IMR-90 (cell line): ENCODE measurements at regions not wholly inside any gene's neighbourhood (a gene's known extent, or its start where the extent isn't known, plus 50 kb on each side); places are given as distances from the start of the nearest gene placed in this dataset.

Experiments used
- ATAC-seq: fragments of 200-7000 bp; cut with Tn5 transposase; 2 replicates; pipeline ENCODE4 v1.9.1; 2020; ENCODE audit warnings: low read depth, mild to moderate bottlenecking, moderate library complexity
- BruUV-seq: library from RNA; stranded (reverse); fragments of 400-500 nt; replicated peaks from 2 replicates; lab custom pipeline; 2021; lab: Mats Ljungman, UMichigan
- CTCF ChIA-PET: fragments of 300-600 bp; formaldehyde crosslinking; extraction: SDS; loops from one replicate; lab custom pipeline; 2021; ENCODE audit warnings: antibody characterized with exemption; lab: Yijun Ruan, JAX
- POLR2A ChIA-PET: fragments of 300-600 bp; sonication (Branson Sonifier 250); formaldehyde crosslinking; loops from one replicate; lab custom pipeline; 2022; ENCODE audit warnings: antibody characterized with exemption; ENCODE audit not compliant: unreplicated experiment; lab: Charles Lee
- DNase-seq: peaks from one replicate; pipeline ENCODE4 v3.0.0; 2013
- H2AFZ ChIP-seq: replicated peaks from 2 replicates; pipeline ENCODE3; 2013; ENCODE audit warnings: low read length, mild to moderate bottlenecking; ENCODE audit not compliant: poor library complexity
- H2AK5ac ChIP-seq: 2 replicates; pipeline ENCODE4 v1.6.1; 2013; ENCODE audit warnings: low read depth, low read length, inconsistent platforms
- H2AK9ac ChIP-seq: replicated peaks from 2 replicates; pipeline ENCODE3; 2013; ENCODE audit warnings: mild to moderate bottlenecking, low read depth, low read length, moderate library complexity; ENCODE audit not compliant: poor library complexity
- H2BK120ac ChIP-seq: 2 replicates; pipeline ENCODE4 v1.6.1; 2013; ENCODE audit warnings: low read depth, low read length, inconsistent platforms
- H2BK15ac ChIP-seq: 3 replicates; pipeline ENCODE4 v1.6.1; 2013; ENCODE audit warnings: low read depth, low read length, inconsistent platforms
- H2BK20ac ChIP-seq: 2 replicates; pipeline ENCODE4 v1.6.1; 2013; ENCODE audit warnings: low read depth, mild to moderate bottlenecking, inconsistent platforms, low read length, moderate library complexity
- H2BK5ac ChIP-seq: 2 replicates; pipeline ENCODE4 v1.6.1; 2013; ENCODE audit warnings: mild to moderate bottlenecking, low read depth, low read length, inconsistent platforms; ENCODE audit not compliant: poor library complexity, severe bottlenecking
- H3K14ac ChIP-seq: replicated peaks from 2 replicates; pipeline ENCODE4 v1.6.1; 2013; ENCODE audit warnings: low read depth, low read length, inconsistent platforms
- H3K18ac ChIP-seq: 2 replicates; pipeline ENCODE4 v1.6.1; 2013; ENCODE audit warnings: low read depth, low read length, control low read depth
- H3K23ac ChIP-seq: 2 replicates; pipeline ENCODE4 v1.6.1; 2013; ENCODE audit warnings: low read depth, low read length, inconsistent platforms
- H3K27ac ChIP-seq: 2 replicates; pipeline ENCODE4 v1.5.1; 2013; ENCODE audit warnings: mild to moderate bottlenecking, control low read depth, low read length; ENCODE audit not compliant: insufficient read depth
- H3K27me3 ChIP-seq: 2 replicates; pipeline ENCODE4 v1.6.1; 2013; ENCODE audit warnings: low read length; ENCODE audit not compliant: control insufficient read depth, insufficient read depth
- H3K36me3 ChIP-seq: 2 replicates; pipeline ENCODE4 v1.6.1; 2013; ENCODE audit warnings: low read length, mixed read lengths; ENCODE audit not compliant: control insufficient read depth, insufficient read depth
- H3K4ac ChIP-seq: 2 replicates; pipeline ENCODE4 v1.6.1; 2013; ENCODE audit warnings: low read depth, low read length, inconsistent platforms
- H3K4me1 ChIP-seq: 2 replicates; pipeline ENCODE4 v1.6.1; 2013; ENCODE audit warnings: low read length, mixed read lengths; ENCODE audit not compliant: control insufficient read depth, insufficient read depth
- H3K4me2 ChIP-seq: 2 replicates; pipeline ENCODE4 v1.6.1; 2013; ENCODE audit warnings: low read depth, mild to moderate bottlenecking, control low read depth, low read length, moderate library complexity
- H3K4me3 ChIP-seq: 2 replicates; pipeline ENCODE4 v1.5.1; 2013; ENCODE audit warnings: low read depth, mild to moderate bottlenecking, control low read depth, low read length, moderate library complexity; ENCODE audit not compliant: insufficient read depth
- H3K56ac ChIP-seq: 2 replicates; pipeline ENCODE4 v1.6.1; 2013; ENCODE audit warnings: low read length, inconsistent platforms; ENCODE audit not compliant: insufficient read depth; ENCODE audit errors: extremely low read depth
- H3K79me1 ChIP-seq, 2 experiments: 2 replicates each; pipeline ENCODE4 v1.6.1; 2013; ENCODE audit warnings: low read length in 2 of 2, inconsistent platforms in 1 of 2, low read depth in 1 of 2
- H3K9ac ChIP-seq: 2 replicates; pipeline ENCODE4 v1.6.1; 2013; ENCODE audit warnings: low read depth, low read length, control low read depth
- H3K9me1 ChIP-seq: 2 replicates; pipeline ENCODE4 v1.6.1; 2013; ENCODE audit warnings: low read length, inconsistent platforms; ENCODE audit not compliant: insufficient read depth
- H3K9me3 ChIP-seq: 2 replicates; pipeline ENCODE4 v1.6.1; 2013; ENCODE audit warnings: low read length; ENCODE audit not compliant: control insufficient read depth, insufficient read depth
- H4K20me1 ChIP-seq: 2 replicates; pipeline ENCODE4 v1.6.1; 2013; ENCODE audit warnings: low read length, inconsistent platforms; ENCODE audit not compliant: insufficient read depth
- H4K5ac ChIP-seq: 2 replicates; pipeline ENCODE4 v1.6.1; 2013; ENCODE audit warnings: mild to moderate bottlenecking, low read depth, low read length, control low read depth
- H4K8ac ChIP-seq, 2 experiments: 2 replicates each; pipeline ENCODE4 v1.6.1; 2013; ENCODE audit warnings: low read depth in 2 of 2, low read length in 2 of 2, control low read depth in 1 of 2, inconsistent platforms in 1 of 2
- H4K91ac ChIP-seq: 2 replicates; pipeline ENCODE4 v1.6.1; 2013; ENCODE audit warnings: low read depth, low read length, inconsistent platforms; ENCODE audit not compliant: insufficient read depth
- BHLHE40 ChIP-seq: fragments of 150-350 bp; IDR thresholded peaks from 2 replicates; pipeline ENCODE4 v1.6.1; 2016; ENCODE audit warnings: mild to moderate bottlenecking, low read depth, low read length
- FOS ChIP-seq: fragments of 150-350 bp; IDR thresholded peaks from 2 replicates; pipeline ENCODE4 v1.6.1; 2016; ENCODE audit warnings: low read depth, low read length
- MXI1 ChIP-seq: IDR thresholded peaks from 2 replicates; pipeline ENCODE4 v1.6.1; 2012; ENCODE audit warnings: low read depth, mild to moderate bottlenecking, low read length, moderate library complexity, borderline replicate concordance
- NFE2L2 ChIP-seq: fragments of 150-350 bp; IDR thresholded peaks from 2 replicates; pipeline ENCODE4 v1.6.1; 2016; ENCODE audit warnings: low read depth, mild to moderate bottlenecking, low read length
- POLR2A ChIP-seq: IDR thresholded peaks from 2 replicates; pipeline ENCODE4 v1.6.1; 2012; ENCODE audit warnings: mild to moderate bottlenecking, low read depth, low read length
- RCOR1 ChIP-seq: IDR thresholded peaks from 2 replicates; pipeline ENCODE4 v1.6.1; 2012; ENCODE audit warnings: mild to moderate bottlenecking, low read length, improper control_type of control experiment; ENCODE audit not compliant: insufficient replicate concordance
- SMC3 ChIP-seq: fragments of 150-350 bp; IDR thresholded peaks from 2 replicates; pipeline ENCODE4 v1.6.1; 2016; ENCODE audit warnings: low read depth, mild to moderate bottlenecking, antibody characterized with exemption, low read length, moderate library complexity
- WGBS, 2 experiments: methylation state at CpG; one replicate each; pipeline versions ENCODE4 v1.1.5 to v1.1.7; 2013; ENCODE audit warnings: missing lambda C conversion rate in 2 of 2; ENCODE audit not compliant: insufficient read length in 1 of 2; ENCODE audit errors: extremely low coverage in 2 of 2; 5-methylcytosine and 5-hydroxymethylcytosine counted together
- dilution Hi-C: fragments of 300-500 bp; cut with HindIII; formaldehyde crosslinking; loops from one replicate; pipeline ENCODE4 v1.14.3; 2018; ENCODE audit warnings: low sequenced_read_pairs; ENCODE audit not compliant: unreplicated experiment
- in situ Hi-C: fragments of 300-500 bp; cut with MboI; formaldehyde crosslinking; loops from 3 replicates; pipeline ENCODE4 v1.14.3; 2019; ENCODE audit warnings: low sequenced_read_pairs, inconsistent platforms, mixed read lengths
- intact Hi-C: fragments of 100-400 bp; cut with micrococcal nuclease; formaldehyde crosslinking; loops from 2 replicates; pipeline ENCODE4 v1.10.0; 2022
- TF ChIP-seq, protein P1 (sequence below): conservative IDR thresholded peaks from 2 replicates; pipeline ENCODE4 v1.5.1; 2012; ENCODE audit warnings: mild to moderate bottlenecking, low read depth, low read length, improper control_type of control experiment
- TF ChIP-seq, protein P2 (sequence below): fragments of 150-350 bp; IDR thresholded peaks from 2 replicates; pipeline ENCODE4 v1.6.1; 2017; ENCODE audit warnings: mild to moderate bottlenecking, antibody characterized with exemption, low read length, low read depth

GRCh38 chr11:130546901-130547694 lies 98.7 kb downstream of the ADAMTS15 start:
- Histone ChIP-seq H4K91ac (no peak overlapping the region), H2BK15ac (no peak overlapping the region), H3K27ac (no peak overlapping the region), H2AFZ (no peak overlapping the region), H4K5ac (no peak overlapping the region), H2AK5ac (no peak overlapping the region), H3K23ac (no peak overlapping the region), H3K9me3 (no peaks in the 10 kb centered on the region), H3K9me1 (no peaks in the 10 kb centered on the region), H3K4me2 (no peak overlapping the region), H3K4ac (no peak overlapping the region), H3K14ac (no peak overlapping the region), H3K4me1 (peaks cover 4% of the 10 kb centered on the region; the same call in 1 of the 2 replicates), H3K18ac (no peak overlapping the region), H2AK9ac (no peak overlapping the region), H3K56ac (no peak overlapping the region), H3K27me3 (peaks cover 2% of the 10 kb centered on the region; the same call in 1 of the 2 replicates), H2BK20ac (no peak overlapping the region), H3K4me3 (no peak overlapping the region), H3K36me3 (no peaks in the 10 kb centered on the region), H4K20me1 (no peaks in the 10 kb centered on the region), H2BK5ac (no peak overlapping the region), H4K8ac (no peak overlapping the region), H3K9ac (no peak overlapping the region), H3K79me1 (no peaks in the 10 kb centered on the region), H2BK120ac (no peak overlapping the region)
- POLR2A ChIA-PET, result no interaction called here
- no TSS peak for BruUV-seq
- 96% methylated on average over 10 of the region's 33 CpGs; no CpG with 5 or more reads in 1 of the 2 experiments for WGBS, 2 experiments
- in situ Hi-C loops (no loop called here), intact Hi-C loops (no loop called here), dilution Hi-C loops (no loop called here)
- ATAC-seq (no peak), DNase-seq (no peak)
- TF ChIP-seq BHLHE40, result no peak
- TF ChIP-seq POLR2A, result no peak
- TF ChIP-seq FOS, result no peak
- no peak for TF ChIP-seq RCOR1
- TF ChIP-seq, protein P1, sequence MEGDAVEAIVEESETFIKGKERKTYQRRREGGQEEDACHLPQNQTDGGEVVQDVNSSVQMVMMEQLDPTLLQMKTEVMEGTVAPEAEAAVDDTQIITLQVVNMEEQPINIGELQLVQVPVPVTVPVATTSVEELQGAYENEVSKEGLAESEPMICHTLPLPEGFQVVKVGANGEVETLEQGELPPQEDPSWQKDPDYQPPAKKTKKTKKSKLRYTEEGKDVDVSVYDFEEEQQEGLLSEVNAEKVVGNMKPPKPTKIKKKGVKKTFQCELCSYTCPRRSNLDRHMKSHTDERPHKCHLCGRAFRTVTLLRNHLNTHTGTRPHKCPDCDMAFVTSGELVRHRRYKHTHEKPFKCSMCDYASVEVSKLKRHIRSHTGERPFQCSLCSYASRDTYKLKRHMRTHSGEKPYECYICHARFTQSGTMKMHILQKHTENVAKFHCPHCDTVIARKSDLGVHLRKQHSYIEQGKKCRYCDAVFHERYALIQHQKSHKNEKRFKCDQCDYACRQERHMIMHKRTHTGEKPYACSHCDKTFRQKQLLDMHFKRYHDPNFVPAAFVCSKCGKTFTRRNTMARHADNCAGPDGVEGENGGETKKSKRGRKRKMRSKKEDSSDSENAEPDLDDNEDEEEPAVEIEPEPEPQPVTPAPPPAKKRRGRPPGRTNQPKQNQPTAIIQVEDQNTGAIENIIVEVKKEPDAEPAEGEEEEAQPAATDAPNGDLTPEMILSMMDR, result no peak
- TF ChIP-seq, protein P2, sequence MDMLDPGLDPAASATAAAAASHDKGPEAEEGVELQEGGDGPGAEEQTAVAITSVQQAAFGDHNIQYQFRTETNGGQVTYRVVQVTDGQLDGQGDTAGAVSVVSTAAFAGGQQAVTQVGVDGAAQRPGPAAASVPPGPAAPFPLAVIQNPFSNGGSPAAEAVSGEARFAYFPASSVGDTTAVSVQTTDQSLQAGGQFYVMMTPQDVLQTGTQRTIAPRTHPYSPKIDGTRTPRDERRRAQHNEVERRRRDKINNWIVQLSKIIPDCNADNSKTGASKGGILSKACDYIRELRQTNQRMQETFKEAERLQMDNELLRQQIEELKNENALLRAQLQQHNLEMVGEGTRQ, result no peak
- no peak for TF ChIP-seq NFE2L2
- no peak for TF ChIP-seq SMC3
- no peak for TF ChIP-seq MXI1
- CTCF ChIA-PET, result no interaction called here
